GM12891 (cell line): ENCODE measurements at regions not wholly inside any gene's neighbourhood (a gene's known extent, or its start where the extent isn't known, plus 50 kb on each side); places are given as distances from the start of the nearest gene placed in this dataset.

ENCODE experiments used
- POLR2A ChIP-seq: IDR thresholded peaks from 2 replicates; pipeline ENCODE4 v1.6.1; 2011; ENCODE audit warnings: low read depth, low read length, control low read depth
- POLR2AphosphoS5 ChIP-seq: IDR thresholded peaks from 2 replicates; pipeline ENCODE4 v1.6.1; 2011; ENCODE audit warnings: low read depth, low read length, control low read depth
- POU2F2 ChIP-seq: IDR thresholded peaks from 2 replicates; pipeline ENCODE4 v1.6.1; 2011; ENCODE audit warnings: low read depth, mild to moderate bottlenecking, control low read depth, low read length, moderate library complexity
- TAF1 ChIP-seq: IDR thresholded peaks from 2 replicates; pipeline ENCODE4 v1.6.1; 2011; ENCODE audit warnings: low read depth, low read length, control low read depth

DNA sequence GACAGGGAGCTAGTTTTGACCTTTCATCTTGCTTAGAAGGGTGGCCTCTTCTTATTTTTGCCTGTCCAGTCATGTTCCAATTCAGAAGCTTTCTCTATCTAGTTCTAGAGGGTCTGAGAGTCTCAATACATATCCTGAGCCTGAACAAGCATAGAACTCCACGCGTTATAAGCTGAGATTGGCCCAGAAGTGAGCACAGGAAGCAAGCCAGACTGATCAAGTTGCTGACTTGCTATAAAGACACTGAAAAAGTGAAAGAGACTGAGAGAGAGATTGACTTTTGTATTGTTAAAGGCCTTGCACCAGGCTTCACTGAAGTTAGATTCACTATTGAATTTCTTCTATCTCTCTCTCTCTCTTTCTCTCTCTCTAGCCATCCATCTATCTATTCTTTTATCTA is 142.7 kb upstream of the DOCK10 start:
- TF ChIP-seq TAF1 = no peak
- TF ChIP-seq POLR2A = no peak
- TF ChIP-seq POLR2AphosphoS5 = no peak
- no peak for TF ChIP-seq POU2F2
